HG03575 (cell line): ENCODE measurements at regions not wholly inside any gene's neighbourhood (a gene's known extent, or its start where the extent isn't known, plus 50 kb on each side); places are given as distances from the start of the nearest gene placed in this dataset.

ENCODE experiments used
- ATAC-seq: cut with Tn5 transposase; IDR thresholded peaks from one replicate; pipeline ENCODE4 v1.9.1; 2021; ENCODE audit not compliant: unreplicated experiment, insufficient number of reproducible peaks, low FRiP score; ENCODE audit errors: extremely low read depth

DNA sequence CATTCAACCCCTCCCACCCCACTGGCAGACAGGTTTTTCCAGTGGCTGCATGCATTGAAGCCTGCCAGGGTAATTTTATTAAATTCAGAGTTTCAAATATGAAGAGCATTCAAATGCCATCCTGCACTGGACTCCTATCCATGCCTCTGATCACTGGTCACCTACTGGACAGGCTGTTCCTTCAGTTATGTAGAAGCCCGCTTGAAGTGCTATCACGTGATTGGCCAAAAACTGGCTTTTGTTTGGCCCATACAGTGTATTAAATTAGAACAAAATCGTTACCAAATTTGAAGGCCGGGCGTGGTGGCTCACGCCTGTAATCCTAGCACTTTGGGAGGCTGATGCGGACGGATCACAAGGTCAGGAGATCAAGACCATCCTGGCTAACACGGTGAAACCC is 464.1 kb downstream of the TSN start:
- ATAC-seq, result no peak

DNA sequence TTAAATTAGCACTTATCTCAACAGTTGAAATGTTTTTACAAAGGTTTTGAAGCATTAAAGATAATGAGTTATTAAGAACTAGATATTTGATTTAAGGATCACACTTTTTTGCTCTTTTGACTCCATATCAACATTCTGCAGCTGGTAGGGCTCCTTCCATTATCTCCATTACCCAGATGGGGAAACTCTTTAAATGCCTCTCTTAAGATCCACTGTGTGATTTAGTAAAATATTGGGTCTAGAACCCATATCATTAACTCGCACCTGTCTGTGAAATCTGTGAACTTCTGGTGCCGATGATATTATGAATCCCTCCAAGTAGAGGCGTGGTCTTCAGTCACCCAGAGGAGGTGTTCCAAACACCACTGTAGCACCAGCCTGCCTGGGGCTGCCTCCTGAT is 466.2 kb downstream of the TSN start:
- no peak for ATAC-seq

DNA sequence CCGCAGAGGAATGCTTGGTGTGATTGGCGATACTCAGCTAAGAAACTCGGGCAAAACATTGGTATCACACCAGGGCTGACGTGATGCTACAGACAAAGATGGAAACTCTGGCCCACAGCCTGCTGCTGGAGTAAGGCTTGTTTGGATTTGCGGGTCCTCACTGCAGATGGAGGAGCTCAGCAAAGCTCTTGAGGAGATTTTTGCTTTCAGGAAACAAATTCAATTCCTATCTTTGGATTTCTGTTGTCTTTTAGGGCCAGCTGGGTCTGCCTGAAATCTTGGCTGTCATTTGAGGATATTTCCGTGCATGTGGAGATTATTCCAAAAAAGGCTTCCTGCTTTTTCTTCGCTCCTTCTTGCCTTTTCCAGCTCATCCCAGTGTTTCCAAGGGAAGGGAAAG is 475.8 kb downstream of the TSN start:
- ATAC-seq, result no peak

DNA sequence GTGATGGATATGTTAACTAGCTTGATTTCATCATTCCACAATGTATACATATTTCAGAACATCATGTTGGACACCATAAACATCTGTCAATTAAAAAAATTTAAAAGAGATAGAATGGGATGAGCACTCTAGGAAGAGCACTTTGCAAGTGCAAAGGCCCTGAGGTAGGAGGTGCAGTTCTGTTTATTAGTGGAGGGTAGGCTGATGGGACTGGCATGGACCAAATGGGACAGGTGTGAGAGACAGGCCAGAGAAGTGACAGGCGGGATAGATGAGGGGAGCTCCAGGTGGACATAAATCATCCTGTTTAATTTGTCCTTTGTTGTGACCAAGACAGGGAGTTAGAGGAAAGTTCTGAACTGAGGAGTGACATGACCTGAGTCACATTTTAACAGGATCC is 477.9 kb downstream of the TSN start:
- ATAC-seq, result no peak

DNA sequence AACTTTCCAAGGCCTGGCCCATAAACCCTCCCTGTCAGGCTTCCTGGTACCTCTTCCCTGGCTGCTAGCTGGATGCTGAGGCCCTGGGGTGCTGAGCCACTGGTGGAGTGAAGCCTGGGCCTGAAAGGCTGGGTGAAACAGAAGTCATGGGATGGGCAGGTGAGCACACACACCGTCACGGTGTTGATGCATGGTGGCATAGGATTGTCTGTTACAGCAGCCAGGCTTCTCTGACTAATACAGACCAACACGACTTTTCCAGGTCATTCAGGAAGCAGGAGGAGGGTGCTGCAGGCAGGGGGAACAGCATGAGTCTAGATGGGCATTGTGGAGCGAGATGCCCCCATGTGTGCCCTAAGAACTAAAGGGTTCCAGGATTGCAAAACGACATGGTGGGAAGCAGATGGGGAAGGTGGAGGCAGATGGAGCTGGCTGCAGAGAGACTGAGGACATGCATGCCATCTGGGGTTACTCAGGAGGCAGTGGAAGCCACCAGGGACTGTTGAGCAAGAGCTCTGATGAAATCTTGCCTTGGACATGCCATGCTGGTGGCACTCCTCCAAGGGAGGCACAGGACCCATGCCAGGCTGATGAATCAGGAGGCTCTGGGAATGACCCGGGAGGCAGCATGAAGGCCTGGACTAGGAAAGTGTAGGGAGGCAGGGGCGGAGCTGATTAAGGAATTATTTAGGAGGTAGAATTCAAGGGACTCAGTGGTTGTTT is 480.9 kb downstream of the TSN start:
- no peak for ATAC-seq

DNA sequence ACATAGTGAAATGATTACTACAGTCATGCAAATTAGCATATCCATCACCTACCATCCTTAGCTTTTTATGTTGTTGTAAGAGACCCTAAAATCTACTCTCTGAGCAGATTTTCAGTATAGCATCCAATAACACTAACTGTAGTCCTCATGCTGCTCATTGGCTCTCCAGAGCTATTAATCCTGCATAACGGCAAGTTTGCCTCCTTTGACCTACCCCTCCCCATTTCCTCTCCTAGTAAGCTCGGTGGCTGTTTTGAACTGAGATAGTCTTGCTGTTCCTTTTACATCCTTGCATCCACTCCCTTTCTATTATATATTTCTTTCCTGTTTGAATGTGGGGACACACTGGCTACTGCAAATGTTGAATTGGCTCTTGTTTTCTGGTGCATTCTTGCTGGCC is 481.5 kb downstream of the TSN start:
- ATAC-seq, result no peak

DNA sequence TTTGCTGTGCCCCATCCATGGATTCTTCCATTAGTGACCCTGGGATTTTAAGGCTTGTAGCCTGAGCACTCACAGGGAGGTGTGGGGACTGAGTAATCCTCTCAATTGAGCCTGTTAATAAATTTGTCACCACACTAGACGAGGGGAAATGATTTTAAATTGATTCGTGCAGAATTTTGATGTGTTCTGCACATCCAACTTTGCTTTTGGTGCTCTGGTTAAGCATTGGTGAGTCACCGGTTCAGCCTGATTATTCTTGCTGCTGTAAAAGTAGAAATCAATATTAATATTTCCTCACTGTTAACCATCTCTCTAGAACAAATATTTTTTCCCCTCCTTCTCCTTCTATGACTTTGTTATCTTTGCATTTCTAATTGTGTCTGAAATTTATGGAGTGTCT is 482.0 kb downstream of the TSN start:
- no peak for ATAC-seq

DNA sequence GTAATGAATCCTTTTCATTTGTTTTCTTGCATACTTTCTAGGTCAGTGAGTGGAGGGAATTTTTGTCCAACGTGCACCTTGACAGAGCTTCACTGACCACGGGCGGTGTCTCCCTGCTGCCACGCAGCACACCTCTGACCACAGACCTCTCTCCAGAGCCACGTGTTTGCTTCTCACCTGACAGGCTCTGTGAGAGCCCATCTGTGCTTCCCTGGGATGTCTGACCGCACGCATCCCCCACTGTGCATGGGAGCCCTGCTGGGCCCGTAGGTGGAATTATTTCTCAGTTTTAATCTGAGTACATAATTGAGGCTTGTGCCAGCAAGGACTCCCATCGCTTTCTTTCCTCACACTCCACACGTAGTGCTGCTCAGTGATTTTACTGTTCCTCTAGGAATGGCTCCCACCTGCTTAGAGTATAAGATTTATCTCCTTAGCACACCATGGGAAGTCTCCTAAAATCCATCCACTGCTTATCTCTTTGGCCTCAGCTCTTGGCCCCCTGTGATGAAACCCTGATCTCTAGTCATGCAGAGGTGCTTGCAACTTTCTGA is 482.6 kb downstream of the TSN start:
- no peak for ATAC-seq

DNA sequence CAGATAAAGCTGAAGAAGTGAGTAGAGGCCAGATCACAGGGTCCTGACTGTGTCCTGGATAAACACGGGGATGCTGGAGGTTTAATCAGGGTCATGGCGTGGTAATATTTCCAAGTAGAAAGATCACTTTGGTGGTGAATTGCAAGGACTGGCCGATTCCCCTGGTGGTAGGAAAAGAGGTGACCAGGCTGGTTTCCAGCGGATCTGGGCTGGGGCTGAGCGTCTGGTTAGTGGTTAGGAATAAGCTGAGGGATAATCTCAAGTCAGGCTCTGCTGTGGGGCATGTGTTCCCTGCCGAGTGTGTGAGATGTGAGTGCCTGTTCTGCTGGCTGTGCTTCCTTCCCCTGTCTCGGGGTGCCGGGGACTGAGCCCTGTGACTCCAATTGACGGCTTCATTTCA is 484.0 kb downstream of the TSN start:
- no peak for ATAC-seq

DNA sequence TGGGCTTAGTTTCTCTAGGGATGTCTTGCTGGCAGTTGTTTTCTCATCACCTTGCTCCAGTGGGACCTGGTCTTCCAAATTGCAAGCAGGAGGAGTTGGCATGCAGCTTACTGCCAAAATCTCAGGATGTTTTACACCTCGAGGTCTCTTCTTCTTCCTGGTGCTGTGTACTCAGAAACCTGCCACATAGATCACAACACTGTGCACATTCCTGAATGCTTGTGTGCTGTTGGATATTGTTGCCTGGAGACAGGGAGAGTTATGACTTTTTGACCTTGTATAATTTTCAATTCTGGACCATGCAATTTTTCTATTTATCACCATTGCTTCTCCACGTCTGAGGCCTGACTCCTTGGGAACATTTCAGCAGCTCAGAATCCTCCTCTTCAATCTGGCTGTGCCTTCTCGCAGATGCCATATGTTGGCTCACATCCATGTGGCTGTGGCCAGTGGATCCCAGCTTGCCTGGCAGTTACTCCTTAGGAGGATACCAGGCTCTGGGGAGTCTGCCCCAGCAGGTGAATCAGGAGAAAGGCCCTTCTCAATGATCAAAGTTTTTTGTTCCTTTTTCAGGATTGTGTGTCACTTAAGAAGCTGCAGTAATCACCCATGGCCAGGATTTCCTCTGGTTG is 489.3 kb downstream of the TSN start:
- no peak for ATAC-seq

DNA sequence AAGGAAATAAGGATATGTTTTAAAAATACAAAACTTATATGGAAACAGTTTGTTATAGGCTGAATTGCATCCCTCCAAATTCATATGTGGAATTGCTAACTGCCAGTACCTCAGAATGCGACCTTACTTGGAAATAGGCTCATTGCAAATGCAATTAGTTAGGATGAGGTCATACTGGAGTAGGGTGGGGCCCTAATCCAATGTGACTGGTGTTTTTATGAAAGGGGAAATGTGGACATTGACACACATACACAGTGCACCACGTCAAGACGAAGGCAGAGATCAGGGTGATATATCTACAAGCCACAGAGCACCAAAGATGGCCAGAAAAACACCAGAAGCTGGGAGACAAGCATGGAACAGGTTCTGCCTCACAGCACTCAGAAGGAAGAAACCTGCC is 494.2 kb downstream of the TSN start:
- no peak for ATAC-seq

DNA sequence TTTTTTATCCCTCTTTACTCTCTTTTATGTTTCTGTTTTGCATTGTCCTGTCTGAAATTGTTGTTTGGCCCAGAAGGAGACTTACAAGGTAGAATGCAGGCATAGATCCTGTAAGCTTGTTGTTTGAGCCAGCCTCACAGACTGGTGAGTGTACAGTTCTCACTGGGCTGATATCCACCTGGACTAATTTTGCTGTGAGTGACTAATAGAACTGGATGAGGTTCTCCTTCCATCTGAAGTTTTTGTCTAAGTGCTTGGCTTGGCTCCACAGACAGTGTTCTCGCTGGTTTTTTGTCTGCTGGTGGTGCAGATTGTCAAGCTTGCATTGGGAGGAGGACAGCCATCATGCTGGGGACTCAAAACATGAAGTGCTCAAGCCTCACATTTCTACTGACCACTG is 495.7 kb downstream of the TSN start:
- ATAC-seq, result no peak

DNA sequence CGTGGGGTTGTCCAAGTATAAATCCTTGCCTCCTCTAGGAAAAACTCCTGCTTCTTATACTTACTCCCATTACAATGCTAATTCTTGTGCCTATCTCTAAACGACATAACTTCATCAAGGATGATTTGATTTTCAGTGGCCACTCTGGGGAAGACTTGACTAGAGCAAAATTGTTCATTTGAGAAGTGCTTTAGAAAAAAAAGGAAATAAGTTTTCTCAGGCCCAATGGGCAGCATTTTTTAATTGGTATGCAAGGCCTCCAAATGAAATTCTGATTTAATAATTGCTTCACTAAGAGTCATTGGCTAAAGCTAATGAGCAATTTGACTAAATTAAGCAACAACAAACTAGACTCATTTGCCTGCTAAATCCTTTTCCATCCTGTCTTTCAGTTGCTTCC is 496.1 kb downstream of the TSN start:
- ATAC-seq, result no peak

DNA sequence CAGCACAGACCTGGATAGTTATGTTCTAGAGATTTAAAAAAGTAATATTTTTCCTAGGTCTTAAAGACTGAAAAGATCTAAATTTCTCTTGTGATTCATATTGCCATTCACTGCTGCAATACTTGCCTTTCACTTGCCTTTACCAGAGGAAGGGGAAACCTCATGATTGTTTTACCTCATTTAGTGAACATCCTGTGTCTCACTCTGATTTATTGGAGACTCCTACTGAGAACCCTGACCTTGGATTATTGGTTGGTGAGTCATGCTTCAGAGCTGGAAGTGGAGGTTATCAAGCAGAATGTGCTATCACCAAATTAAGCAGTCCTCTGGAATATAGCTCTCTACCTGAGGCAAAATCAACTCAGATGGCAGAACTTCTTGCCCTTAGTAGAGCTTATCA is 500.5 kb downstream of the TSN start:
- no peak for ATAC-seq

DNA sequence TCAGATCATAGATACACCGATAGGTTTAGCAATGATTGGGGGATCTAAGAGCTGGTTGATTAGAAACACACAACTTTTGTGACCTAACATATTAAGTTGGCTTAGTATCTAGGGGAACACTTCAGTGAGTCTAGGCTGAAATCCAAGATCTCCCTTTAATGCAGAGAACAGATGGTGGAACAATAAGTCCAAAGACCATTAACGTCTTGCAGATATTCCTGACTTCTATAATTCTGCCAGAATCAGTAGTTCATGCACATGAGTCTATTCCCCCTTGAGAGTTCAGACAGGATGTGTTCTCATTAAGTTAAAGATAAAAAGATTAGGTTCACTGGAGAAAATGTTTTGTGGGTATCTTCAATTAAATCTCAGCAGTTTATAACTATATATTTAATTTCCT is 506.5 kb downstream of the TSN start:
- ATAC-seq, result no peak

DNA sequence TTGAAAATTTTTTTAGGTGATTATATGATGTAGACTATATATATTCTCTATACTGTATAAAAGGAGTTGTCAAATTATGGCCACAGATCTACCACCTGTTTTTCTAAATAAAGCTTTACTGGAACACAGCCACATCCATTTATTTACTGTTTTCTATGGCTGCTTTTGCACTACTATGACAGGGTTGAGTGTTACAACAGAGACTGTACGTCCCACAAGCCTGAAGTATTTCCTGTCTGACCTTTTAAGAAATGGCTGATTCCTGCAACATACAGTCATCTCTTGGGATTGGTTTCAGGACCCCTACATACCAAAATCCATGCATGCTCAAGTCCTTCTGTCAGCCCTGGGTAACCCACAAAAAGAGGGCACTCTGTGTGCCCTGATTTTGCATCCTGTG is 508.3 kb downstream of the TSN start:
- ATAC-seq, result no peak

DNA sequence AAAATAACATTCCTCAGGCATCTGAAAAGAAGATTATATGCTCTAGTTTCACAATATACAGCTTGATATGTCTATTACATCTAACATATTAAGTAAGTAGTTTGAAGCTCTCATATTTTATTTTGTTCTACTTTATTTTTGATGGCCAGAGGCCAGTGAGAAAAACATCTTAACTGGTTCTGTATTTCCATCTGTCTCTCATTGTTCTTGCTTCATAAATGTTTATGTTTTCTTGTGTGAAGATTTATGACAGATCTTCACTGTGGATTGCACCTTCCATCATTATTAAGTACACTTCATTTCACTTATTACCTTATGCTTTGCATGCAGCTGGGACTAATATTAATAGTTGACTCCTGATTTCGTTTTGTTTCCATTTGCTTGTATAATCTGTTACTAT is 511.2 kb downstream of the TSN start:
- ATAC-seq, result no peak

DNA sequence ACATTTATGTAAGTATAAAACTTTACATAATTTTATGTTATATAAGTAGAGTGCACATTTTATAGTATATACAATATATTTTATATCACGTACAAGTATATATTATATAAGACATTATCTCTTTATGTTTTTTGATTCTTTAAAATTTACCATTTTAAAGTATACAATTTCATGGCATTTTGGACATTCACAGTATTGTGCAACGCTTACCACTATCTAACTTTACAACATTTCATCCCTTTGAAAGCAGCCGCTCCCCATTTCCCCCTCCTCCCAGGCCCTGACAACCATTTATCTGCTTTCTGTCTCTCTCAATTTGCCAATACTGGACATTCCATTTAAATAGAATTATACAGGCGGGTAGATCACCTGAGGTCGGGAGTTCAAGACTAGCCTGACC is 512.5 kb downstream of the TSN start:
- ATAC-seq, result no peak

DNA sequence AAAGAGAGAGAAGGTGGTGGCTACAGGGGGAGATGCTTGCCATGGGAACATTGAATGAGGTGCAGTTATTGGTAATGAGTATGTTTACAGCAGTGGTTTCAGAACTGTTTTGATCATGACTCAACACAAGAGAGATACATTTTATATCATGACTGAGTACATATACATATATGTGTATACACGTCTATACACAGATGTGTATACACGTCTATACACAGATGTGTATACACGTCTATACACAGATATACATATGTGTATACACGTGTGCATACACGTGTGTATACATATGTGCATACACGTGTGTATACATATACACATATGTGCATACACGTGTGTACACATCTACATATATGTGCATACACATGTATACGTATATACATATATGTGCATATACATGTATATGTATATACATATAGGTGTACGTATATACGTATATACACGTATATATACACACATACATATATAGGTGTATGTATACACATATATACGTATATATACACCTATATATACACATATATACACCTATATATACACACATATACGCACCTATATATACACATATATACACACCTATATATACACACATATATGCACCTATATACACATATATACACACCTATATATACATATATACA is 518.5 kb downstream of the TSN start:
- no peak for ATAC-seq

DNA sequence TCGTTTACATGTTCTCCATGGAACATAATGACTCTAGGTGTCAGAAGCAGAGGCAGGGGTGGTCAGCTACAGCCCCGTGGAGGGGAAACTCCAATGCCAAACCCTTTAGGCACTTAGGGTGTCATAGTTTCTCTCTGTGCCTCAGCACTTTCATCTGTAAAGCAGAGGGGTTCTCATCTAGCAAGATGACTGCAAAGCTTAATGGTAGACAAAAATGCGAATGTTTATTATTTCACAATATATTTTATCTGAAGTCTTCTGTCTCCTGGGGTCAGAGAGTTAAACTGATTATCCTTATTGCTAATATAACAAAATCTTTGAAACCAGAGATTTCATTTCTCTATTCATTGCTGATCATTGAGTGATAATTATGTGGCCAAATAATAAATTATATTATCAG is 522.5 kb downstream of the TSN start:
- ATAC-seq, result no peak
